ENCODE measurements at regions not wholly inside any gene's neighbourhood (a gene's known extent, or its start where the extent isn't known, plus 50 kb on each side); places are given as distances from the start of the nearest gene placed in this dataset.

GRCh38 chr2:16015903-16016265, 75.5 kb downstream of the MYCN start:
- Histone ChIP-seq H3K27me3 (replicated peaks; ENCODE audit: insufficient read depth) (no peaks in the 10 kb centered on the region), H3K9me3 (no peaks in the 10 kb centered on the region), H3K36me3 (no peaks in the 10 kb centered on the region), H3K4me3 (no peak overlapping the region), H3K27ac (no peak overlapping the region), H3K4me1 (ENCODE audit: control insufficient read depth in 1 of 2, low read depth in 2 of 2) (no peaks in the 10 kb centered on the region)
- DNase-seq (ENCODE audit: low spot score) (no peak), ATAC-seq (ENCODE audit: insufficient number of reproducible peaks, low FRiP score, low read depth) (no peak)
- TF ChIP-seq CTCF (IDR thresholded peaks at IDR 0.05) = no peak

- ATAC-seq (ENCODE audit: insufficient number of reproducible peaks, low FRiP score, low read depth) = no peak
- no peak for TF ChIP-seq CTCF (IDR thresholded peaks at IDR 0.05)
- H3K27ac ChIP-seq = no peak overlapping the region
- no peaks in the 10 kb centered on the region for H3K27me3 ChIP-seq (replicated peaks; ENCODE audit: insufficient read depth)
- no peak overlapping the region for H3K4me3 ChIP-seq
- DNase-seq (ENCODE audit: low spot score) = no peak
- no peaks in the 10 kb centered on the region for H3K9me3 ChIP-seq
- no peaks in the 10 kb centered on the region for H3K36me3 ChIP-seq
- no peaks in the 10 kb centered on the region for H3K4me1 ChIP-seq (ENCODE audit: control insufficient read depth in 1 of 2, low read depth in 2 of 2)
Measured at GRCh38 chr2:16015210-16015902, 75.0 kb downstream of the MYCN start.

- Histone ChIP-seq H3K27me3 (replicated peaks; ENCODE audit: insufficient read depth) (no peaks in the 10 kb centered on the region), H3K4me1 (ENCODE audit: control insufficient read depth in 1 of 2, low read depth in 2 of 2) (no peaks in the 10 kb centered on the region), H3K9me3 (no peaks in the 10 kb centered on the region), H3K27ac (no peak overlapping the region), H3K4me3 (no peak overlapping the region), H3K36me3 (no peaks in the 10 kb centered on the region)
- no peak for TF ChIP-seq CTCF (IDR thresholded peaks at IDR 0.05)
- ATAC-seq (ENCODE audit: insufficient number of reproducible peaks, low FRiP score, low read depth) (no peak), DNase-seq (ENCODE audit: low spot score) (no peak)
Measured at GRCh38 chr2:16014802-16015201, 74.5 kb downstream of the MYCN start.

GRCh38 chr2:16014041-16014787, 73.9 kb downstream of the MYCN start:
- ATAC-seq (ENCODE audit: insufficient number of reproducible peaks, low FRiP score, low read depth) (no peak), DNase-seq (ENCODE audit: low spot score) (no peak)
- H3K27me3 ChIP-seq (replicated peaks; ENCODE audit: insufficient read depth) = no peaks in the 10 kb centered on the region
- H3K4me1 ChIP-seq (ENCODE audit: control insufficient read depth in 1 of 2, low read depth in 2 of 2) = no peaks in the 10 kb centered on the region
- H3K27ac ChIP-seq = no peak overlapping the region
- no peaks in the 10 kb centered on the region for H3K9me3 ChIP-seq
- no peak for TF ChIP-seq CTCF (IDR thresholded peaks at IDR 0.05)
- H3K4me3 ChIP-seq = no peak overlapping the region
- H3K36me3 ChIP-seq = no peaks in the 10 kb centered on the region

GRCh38 chr2:16013359-16013911, 73.1 kb downstream of the MYCN start:
- no peak for ATAC-seq (ENCODE audit: insufficient number of reproducible peaks, low FRiP score, low read depth)
- DNase-seq (ENCODE audit: low spot score) = no peak
- H3K9me3 ChIP-seq = no peaks in the 10 kb centered on the region
- H3K36me3 ChIP-seq = no peaks in the 10 kb centered on the region
- H3K27me3 ChIP-seq (replicated peaks; ENCODE audit: insufficient read depth) = no peaks in the 10 kb centered on the region
- TF ChIP-seq CTCF (IDR thresholded peaks at IDR 0.05) = no peak
- H3K4me3 ChIP-seq = no peak overlapping the region
- H3K4me1 ChIP-seq (ENCODE audit: control insufficient read depth in 1 of 2, low read depth in 2 of 2) = no peaks in the 10 kb centered on the region
- H3K27ac ChIP-seq = no peak overlapping the region
